ENCODE measurements at regions not wholly inside any gene's neighbourhood (a gene's known extent, or its start where the extent isn't known, plus 50 kb on each side); places are given as distances from the start of the nearest gene placed in this dataset.

DNA sequence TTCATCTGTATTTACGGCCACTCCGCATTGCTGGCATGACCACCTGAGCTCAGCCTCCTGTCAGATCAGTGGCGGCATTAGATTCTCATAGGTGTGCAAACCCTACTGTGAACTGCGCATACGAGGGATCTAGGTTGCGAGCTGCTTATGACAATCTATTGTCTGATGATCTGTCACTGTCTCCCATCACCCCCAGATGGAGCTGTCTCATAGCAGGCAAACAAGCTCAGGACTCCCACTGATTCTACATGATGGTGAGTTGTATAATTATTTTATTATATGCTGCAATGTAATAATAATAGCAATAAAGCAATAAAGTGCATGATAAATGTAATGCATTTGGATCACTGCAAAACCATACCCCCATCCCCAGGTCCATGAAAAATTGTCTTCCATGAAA is 1172.9 kb upstream of the AUTS2 start:
- no peaks in the 10 kb centered on the region for H3K9me3 ChIP-seq
- DNase-seq = no peak
- WGBS, 5 donors = 82 to 96% (median 94%) methylated on average over 6 of the region's 6 CpGs
- H3K4me3 ChIP-seq = no peak overlapping the region
- intact Hi-C loops (cut with DNase I; ENCODE audit: low total_unique reads) = no loop called here
- TF ChIP-seq EP300 (IDR thresholded peaks at IDR 0.05) (no peak), POLR2AphosphoS5 (IDR thresholded peaks at IDR 0.05) (no peak), POLR2A (IDR thresholded peaks at IDR 0.05) (no peak)
- TF ChIP-seq, protein P1, sequence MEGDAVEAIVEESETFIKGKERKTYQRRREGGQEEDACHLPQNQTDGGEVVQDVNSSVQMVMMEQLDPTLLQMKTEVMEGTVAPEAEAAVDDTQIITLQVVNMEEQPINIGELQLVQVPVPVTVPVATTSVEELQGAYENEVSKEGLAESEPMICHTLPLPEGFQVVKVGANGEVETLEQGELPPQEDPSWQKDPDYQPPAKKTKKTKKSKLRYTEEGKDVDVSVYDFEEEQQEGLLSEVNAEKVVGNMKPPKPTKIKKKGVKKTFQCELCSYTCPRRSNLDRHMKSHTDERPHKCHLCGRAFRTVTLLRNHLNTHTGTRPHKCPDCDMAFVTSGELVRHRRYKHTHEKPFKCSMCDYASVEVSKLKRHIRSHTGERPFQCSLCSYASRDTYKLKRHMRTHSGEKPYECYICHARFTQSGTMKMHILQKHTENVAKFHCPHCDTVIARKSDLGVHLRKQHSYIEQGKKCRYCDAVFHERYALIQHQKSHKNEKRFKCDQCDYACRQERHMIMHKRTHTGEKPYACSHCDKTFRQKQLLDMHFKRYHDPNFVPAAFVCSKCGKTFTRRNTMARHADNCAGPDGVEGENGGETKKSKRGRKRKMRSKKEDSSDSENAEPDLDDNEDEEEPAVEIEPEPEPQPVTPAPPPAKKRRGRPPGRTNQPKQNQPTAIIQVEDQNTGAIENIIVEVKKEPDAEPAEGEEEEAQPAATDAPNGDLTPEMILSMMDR (IDR thresholded peaks at IDR 0.05) = no peak
- H3K4me1 ChIP-seq = no peaks in the 10 kb centered on the region
- no peaks in the 10 kb centered on the region for H3K27me3 ChIP-seq
- no peak overlapping the region for H3K27ac ChIP-seq
- H3K36me3 ChIP-seq = no peaks in the 10 kb centered on the region

DNA sequence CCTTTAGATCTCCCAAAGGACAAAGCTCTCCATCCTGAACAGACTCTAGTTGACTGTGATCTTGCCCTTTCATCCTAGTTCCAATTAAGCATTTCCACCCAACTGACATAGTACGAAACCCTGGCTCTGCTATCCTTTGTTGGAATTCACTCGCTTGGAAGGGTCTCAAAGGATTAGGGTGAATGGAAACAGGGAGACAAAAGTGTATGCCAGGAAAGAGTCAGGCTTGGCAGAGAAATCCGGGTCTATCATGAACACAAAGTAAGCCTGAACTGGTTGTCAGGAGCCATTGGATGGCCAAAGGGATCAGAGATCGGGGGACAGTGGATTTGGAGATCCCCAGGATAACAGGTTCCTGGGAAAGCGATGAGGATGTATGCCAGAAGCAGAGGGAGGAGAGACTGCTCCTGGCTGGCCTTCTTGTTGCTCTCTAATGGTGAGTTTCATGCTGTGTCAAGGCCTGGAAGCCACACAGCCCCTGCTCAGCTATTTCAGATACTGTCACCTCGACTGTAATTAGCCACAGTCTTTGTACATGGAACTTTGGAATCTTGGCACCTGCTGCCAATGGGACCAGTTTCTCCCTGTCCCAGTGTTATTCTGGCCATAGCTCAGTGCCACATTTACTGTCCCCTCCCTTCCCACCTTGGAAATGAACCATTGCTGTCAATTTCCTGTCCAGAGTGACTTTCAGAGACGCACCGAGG is 1168.7 kb upstream of the AUTS2 start:
- H3K4me1 ChIP-seq = no peaks in the 10 kb centered on the region
- DNase-seq = no peak
- no peak overlapping the region for H3K27ac ChIP-seq
- intact Hi-C loops (cut with DNase I; ENCODE audit: low total_unique reads) = no loop called here
- WGBS, 5 donors = 68 to 80% (median 78%) methylated on average over 8 of the region's 8 CpGs
- no peaks in the 10 kb centered on the region for H3K27me3 ChIP-seq
- TF ChIP-seq EP300 (IDR thresholded peaks at IDR 0.05) = no peak
- no peak for TF ChIP-seq POLR2AphosphoS5 (IDR thresholded peaks at IDR 0.05)
- TF ChIP-seq, protein P1 (IDR thresholded peaks at IDR 0.05) = no peak
- no peak for TF ChIP-seq POLR2A (IDR thresholded peaks at IDR 0.05)
- H3K9me3 ChIP-seq = no peaks in the 10 kb centered on the region
- no peak overlapping the region for H3K4me3 ChIP-seq
- H3K36me3 ChIP-seq = no peaks in the 10 kb centered on the region

GRCh38 chr7:68432585-68432984 is 1165.7 kb upstream of the AUTS2 start:
- intact Hi-C loops (cut with DNase I; ENCODE audit: low total_unique reads) = no loop called here
- TF ChIP-seq POLR2AphosphoS5 (IDR thresholded peaks at IDR 0.05) = no peak
- no peak for TF ChIP-seq POLR2A (IDR thresholded peaks at IDR 0.05)
- TF ChIP-seq EP300 (IDR thresholded peaks at IDR 0.05) = no peak
- TF ChIP-seq, protein P1 (IDR thresholded peaks at IDR 0.05) = no peak
- peaks cover 0 to 7% (median 0%) of the 10 kb centered on the region in 4 donors for H3K9me3 ChIP-seq
- H3K27ac ChIP-seq = no peak overlapping the region
- H3K4me1 ChIP-seq = no peaks in the 10 kb centered on the region
- no peak for DNase-seq
- WGBS, 5 donors = 82 to 90% (median 85%) methylated on average over 4 of the region's 4 CpGs
- no peaks in the 10 kb centered on the region for H3K27me3 ChIP-seq
- no peak overlapping the region for H3K4me3 ChIP-seq
- H3K36me3 ChIP-seq = no peaks in the 10 kb centered on the region

DNA sequence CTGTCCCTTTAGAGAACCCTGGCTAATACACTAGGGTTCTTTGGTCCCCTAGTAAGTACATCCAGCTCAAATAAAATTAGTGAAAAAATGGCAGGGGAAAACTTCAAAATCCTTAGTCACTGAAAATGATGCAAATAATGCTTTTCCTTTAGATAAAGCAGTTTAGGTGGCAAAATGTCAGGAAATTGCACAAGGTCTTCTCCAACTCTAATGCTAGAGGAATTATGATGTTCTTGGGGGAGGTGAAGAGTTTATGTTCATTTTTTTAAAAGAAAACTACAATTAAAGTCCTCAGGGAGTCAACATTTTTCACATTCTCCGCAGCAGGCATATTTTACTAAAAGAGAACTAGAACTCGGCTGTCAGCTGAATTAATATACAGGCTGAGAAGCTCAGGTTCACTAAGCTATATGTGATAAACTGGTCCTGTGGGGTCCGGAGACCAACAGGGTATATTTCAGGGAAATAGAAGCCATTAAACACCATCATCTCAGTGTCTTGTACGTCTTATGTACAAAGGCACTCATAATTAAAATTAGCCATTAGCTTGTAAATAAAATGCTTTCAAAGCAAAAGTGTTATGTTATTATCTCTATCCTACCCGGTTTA is 1164.7 kb upstream of the AUTS2 start:
- WGBS, 5 donors = 74 to 81% (median 76%) methylated on average over 5 of the region's 5 CpGs
- no peak for TF ChIP-seq POLR2AphosphoS5 (IDR thresholded peaks at IDR 0.05)
- TF ChIP-seq, protein P1 (IDR thresholded peaks at IDR 0.05) = no peak
- TF ChIP-seq POLR2A (IDR thresholded peaks at IDR 0.05) = no peak
- Histone ChIP-seq H3K9me3 (peaks cover 0 to 10% (median 0%) of the 10 kb centered on the region in 4 donors), H3K4me1 (no peaks in the 10 kb centered on the region), H3K27ac (no peak overlapping the region), H3K27me3 (no peaks in the 10 kb centered on the region), H3K36me3 (no peaks in the 10 kb centered on the region), H3K4me3 (no peak overlapping the region)
- DNase-seq = peak in 1 of 2 donors; percentile 16
- intact Hi-C loops (cut with DNase I; ENCODE audit: low total_unique reads) = no loop called here
